HG03103 (cell line): ENCODE measurements at regions not wholly inside any gene's neighbourhood (a gene's known extent, or its start where the extent isn't known, plus 50 kb on each side); places are given as distances from the start of the nearest gene placed in this dataset.

ENCODE experiments used
- ATAC-seq: cut with Tn5 transposase; IDR thresholded peaks from one replicate; pipeline ENCODE4 v1.9.1; 2021; ENCODE audit warnings: low read depth; ENCODE audit not compliant: unreplicated experiment

DNA sequence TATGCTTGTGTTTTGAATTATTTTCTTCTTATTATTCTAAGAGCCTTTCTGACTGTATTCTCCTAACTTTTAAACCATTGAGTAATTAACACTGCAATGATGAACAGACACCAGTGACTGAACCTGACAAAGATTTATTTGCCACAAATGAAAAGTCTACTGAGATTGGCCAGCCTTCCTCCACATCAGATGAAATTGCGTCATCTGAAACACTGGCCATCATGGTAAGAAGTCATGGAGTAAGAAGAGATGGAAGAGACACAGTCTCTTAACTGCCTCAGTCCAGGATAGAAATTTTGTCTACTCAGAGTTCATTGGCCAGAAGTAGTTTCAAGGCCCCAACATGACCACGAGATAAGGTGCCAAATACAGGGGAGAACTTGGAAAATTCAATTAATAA, 357.8 kb downstream of the BMPER start:
- no peak for ATAC-seq

DNA sequence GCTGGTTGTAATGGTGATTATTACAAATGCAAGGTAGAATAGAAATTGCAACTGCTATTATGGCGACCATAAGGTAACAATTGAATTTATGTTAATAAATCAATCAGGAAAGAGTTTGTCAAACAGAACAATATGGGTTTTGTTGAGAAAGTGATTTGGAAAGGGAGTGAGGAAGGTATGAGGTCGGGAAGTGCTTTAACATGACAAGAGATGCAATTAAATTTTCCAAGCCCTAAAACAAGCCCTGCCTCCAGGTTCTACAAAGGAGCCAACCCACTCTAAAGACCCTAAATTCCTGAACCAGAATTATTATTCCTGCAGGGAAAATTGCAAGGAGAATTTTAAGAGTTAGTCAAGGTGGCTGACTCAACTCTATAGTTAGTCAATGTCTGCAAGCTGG, 363.7 kb downstream of the BMPER start:
- ATAC-seq = no peak

GRCh38 chr7:34275624-34276023, 370.3 kb downstream of the BMPER start:
- no peak for ATAC-seq

- ATAC-seq = no peak
Observed at GRCh38 chr7:34277016-34277802, 371.9 kb downstream of the BMPER start.

GRCh38 chr7:34277803-34278199, 372.5 kb downstream of the BMPER start:
- ATAC-seq = no peak

GRCh38 chr7:34281260-34281659, 375.9 kb downstream of the BMPER start:
- no peak for ATAC-seq

GRCh38 chr7:34282271-34282670, 375.7 kb upstream of the NPSR1 start:
- no peak for ATAC-seq

DNA sequence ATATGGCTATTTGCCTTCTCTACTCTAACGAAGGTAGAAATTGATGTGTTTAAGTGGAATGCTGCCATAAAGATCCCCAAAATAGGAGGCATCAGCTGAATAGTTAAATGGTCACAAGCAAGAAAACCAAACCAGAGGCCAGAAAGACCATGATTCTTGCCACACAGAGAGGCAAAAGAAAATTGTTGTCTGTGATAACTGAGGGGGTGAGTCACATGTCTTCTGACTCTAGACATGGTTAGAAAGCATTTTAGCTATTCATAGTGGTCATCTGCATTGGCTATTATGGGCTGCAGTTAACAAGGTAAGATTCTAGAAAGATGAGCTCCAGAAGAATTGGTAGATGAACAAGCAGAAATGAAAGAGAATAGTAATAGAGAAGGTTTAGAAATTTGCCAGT, 361.4 kb upstream of the NPSR1 start:
- ATAC-seq = no peak

- no peak for ATAC-seq
Observed at GRCh38 chr7:34298492-34299013, 359.5 kb upstream of the NPSR1 start.

- no peak for ATAC-seq
Observed at GRCh38 chr7:34299066-34299465, 359.0 kb upstream of the NPSR1 start.

- no peak for ATAC-seq
Observed at GRCh38 chr7:34307540-34307939, 350.5 kb upstream of the NPSR1 start.

DNA sequence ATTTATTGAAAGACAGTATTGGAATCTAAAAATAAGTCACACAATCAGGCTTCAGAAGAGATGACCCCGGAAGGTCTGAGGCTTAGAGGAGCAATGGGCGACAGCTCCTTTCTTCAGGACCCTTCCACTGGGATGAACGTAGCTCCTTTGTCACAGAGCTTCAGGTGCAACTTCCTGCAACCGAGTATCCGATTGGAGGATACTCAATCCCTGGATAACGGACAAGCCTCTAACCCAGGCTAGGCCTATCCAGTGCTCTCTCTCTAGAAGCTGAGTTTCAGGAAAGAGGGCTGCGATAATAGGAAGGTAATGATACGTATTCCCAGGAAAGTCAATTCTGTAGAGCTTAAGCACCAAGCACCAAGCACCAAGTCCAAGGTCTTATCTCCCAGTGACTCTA, 349.4 kb upstream of the NPSR1 start:
- no peak for ATAC-seq

- no peak for ATAC-seq
Observed at GRCh38 chr7:34309116-34309515, 348.9 kb upstream of the NPSR1 start.

DNA sequence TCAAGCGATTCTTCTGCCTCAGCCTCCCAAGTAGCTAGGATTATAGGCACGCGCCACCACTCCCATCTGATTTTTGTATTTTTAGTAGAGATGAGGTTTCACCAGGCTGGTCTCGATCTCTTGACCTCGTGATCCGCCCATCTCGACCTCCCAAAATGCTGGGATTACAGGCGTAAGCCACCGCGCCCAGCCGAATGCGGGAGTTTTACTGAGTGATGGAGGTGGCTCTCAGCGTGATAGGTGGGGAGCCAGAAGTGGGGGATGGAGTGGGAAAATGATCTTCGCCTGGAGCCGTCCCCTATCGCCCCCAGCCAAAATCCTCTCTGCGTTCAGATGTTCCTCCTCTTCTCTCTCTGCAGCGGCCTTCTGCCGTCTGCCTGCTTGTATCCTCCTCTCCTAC, 348.4 kb upstream of the NPSR1 start:
- no peak for ATAC-seq

- ATAC-seq = no peak
Observed at GRCh38 chr7:34311591-34311990, 346.4 kb upstream of the NPSR1 start.

DNA sequence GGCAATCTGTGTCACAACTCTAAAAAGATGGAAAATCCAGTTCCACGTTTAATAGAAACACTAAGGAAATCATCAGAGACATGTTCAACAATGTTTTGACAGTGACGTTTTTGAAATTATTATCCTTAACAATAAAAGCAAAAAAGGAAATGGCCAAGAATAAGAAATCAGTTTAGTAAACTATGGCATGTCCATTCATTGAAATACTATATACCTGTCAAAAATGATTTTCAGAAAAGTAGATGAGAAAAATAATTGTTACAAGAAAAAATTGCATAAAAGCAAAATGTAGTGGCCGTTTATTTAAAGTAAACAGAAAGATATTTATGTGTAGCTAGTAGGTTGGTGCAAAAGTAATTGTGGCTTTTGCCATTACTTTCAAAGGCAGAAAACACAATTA, 345.4 kb upstream of the NPSR1 start:
- no peak for ATAC-seq

DNA sequence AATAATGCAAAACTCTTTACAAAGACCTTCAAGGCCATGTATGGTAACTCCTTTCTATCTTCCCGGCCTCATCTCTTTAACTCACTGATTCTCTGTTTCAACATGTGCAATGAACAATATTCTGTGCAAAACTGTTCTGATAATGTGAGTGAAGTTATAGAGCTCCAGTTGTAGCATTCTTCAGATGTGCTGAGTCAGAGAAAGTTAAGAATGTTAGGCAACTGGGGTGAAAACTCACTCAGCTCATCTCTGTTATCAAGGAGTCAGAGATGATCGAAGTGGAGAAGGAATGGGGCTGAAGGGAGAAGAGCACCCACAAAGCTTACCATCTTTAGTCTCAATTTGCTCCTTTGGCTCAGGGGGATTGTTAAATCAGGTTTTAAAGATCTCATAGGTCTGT, 344.7 kb upstream of the NPSR1 start:
- no peak for ATAC-seq

DNA sequence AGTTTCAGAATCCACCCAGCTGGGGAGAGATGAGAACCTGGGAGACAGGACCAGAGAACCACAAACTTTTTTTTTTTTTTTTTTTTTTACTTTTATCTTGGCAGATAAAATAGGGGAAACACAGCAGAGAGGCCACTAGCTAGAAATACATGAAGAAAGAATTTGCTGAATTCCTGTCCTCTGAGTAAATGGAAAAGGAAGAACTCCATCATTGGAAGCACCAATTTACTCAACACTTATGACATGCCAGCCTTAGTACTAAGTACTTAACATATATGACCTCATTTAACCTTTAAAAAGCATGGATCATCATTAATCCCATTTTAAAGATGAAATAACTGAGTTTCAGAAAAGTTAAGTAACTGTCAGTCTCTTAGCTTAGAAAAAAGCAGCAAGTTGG, 343.0 kb upstream of the NPSR1 start:
- ATAC-seq = no peak

- ATAC-seq = no peak
Observed at GRCh38 chr7:34317039-34317438, 341.0 kb upstream of the NPSR1 start.

DNA sequence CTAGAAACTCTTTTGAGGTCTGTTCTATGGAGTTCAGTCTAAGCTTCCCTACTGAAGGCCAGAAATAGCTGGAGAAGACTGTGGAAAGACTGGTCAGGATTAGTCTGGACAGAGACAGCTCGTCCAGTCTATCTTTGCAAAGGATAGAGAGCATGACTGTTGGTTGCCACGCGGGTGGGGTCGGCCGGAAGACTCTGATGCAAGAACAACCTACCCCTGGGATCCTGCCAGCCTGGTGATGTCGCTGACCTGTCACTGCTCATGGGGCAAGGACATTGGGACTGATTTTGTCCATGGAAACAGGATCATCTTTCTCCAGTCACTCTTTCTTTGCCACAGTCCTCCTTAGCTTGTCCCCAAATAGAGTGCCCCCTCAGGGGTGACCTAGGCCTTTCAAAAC, 337.6 kb upstream of the NPSR1 start:
- no peak for ATAC-seq

- peak; percentile 93 for ATAC-seq
Observed at GRCh38 chr7:34320926-34321661, 336.9 kb upstream of the NPSR1 start.

DNA sequence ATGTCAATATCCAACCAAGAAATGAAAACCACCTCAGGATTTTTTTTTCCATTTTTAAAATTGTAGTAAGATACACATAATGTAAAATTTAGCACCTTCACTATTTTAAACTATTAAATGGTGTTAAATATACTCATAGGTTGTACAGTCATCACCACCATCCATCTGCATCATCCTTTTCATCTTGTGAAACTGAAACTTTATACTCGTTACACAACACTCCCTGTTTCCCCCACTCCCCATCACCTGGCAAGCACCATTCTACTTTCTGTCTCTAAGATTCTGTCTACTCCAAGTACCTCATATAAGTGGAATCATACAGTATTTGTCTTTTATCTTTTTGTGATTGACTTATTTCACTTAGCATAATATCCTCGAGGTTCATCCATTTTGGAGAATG, 335.2 kb upstream of the NPSR1 start:
- no peak for ATAC-seq
